Neural crest cell (in vitro differentiated cells): ENCODE measurements at regions not wholly inside any gene's neighbourhood (a gene's known extent, or its start where the extent isn't known, plus 50 kb on each side); places are given as distances from the start of the nearest gene placed in this dataset.
A peak's percentile ranks its signal among the peaks of the same experiment; 100 is the strongest.

Experiments used
- DNase-seq: peaks from one replicate; pipeline ENCODE4 v3.0.0; 2021; ENCODE audit warnings: low read depth, mixed read lengths, low spot score
- H3K27ac Mint-ChIP-seq: one replicate; pipeline ENCODE4 v1.8.0; 2021; ENCODE audit warnings: mild to moderate bottlenecking, mixed read lengths; ENCODE audit not compliant: unreplicated experiment
- H3K27me3 Mint-ChIP-seq: 2 replicates; pipeline ENCODE4 v1.8.0; 2021; ENCODE audit warnings: low read depth, mild to moderate bottlenecking, mixed read lengths
- H3K36me3 Mint-ChIP-seq: 2 replicates; pipeline ENCODE4 v1.8.0; 2021; ENCODE audit warnings: low read depth, mild to moderate bottlenecking, mixed read lengths
- H3K4me1 Mint-ChIP-seq: 2 replicates; pipeline ENCODE4 v1.8.0; 2021; ENCODE audit warnings: mixed read lengths
- H3K4me3 Mint-ChIP-seq: one replicate; pipeline ENCODE4 v1.8.0; 2021; ENCODE audit warnings: mild to moderate bottlenecking, mixed read lengths
- H3K9me3 Mint-ChIP-seq: 2 replicates; pipeline ENCODE4 v1.8.0; 2021; ENCODE audit warnings: mixed read lengths
- CTCF ChIP-seq: fragments of 200-600 bp; sonication (generic); conservative IDR thresholded peaks from 2 replicates; pipeline ENCODE4 v1.5.0; 2021; ENCODE audit warnings: antibody characterized with exemption, mild to moderate bottlenecking

- no peak overlapping the region for H3K27ac Mint-ChIP-seq
- H3K36me3 Mint-ChIP-seq = no peaks in the 10 kb centered on the region
- no peaks in the 10 kb centered on the region for H3K4me1 Mint-ChIP-seq
- no peak overlapping the region for H3K4me3 Mint-ChIP-seq
- no peak for TF ChIP-seq CTCF
- no peaks in the 10 kb centered on the region for H3K9me3 Mint-ChIP-seq
- no peak for DNase-seq
- H3K27me3 Mint-ChIP-seq = peaks cover 20% of the 10 kb centered on the region
Observed at GRCh38 chr2:121096611-121097010, 188.4 kb downstream of the TFCP2L1 start.

DNA sequence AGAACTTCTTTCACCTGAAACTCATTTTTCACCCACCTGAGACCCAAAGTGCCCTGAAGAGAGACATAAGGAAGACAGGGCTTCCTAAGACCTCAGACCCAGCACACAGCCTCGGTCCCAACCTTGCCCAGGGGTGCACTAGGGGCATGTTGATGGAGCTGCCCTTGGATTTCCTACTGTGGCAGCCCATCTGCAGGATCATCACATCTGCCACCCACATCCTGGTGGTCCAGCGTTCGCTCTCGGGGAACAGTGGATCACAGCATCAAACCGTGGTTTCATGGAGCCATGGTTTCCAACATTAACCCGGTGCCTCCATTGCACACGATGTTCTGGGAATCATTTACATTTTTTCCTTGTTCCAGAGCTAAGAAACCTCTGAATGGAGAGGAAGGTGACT lies 186.4 kb downstream of the TFCP2L1 start:
- Mint-ChIP-seq H3K4me3 (no peak overlapping the region), H3K36me3 (no peaks in the 10 kb centered on the region), H3K27me3 (peaks cover 21% of the 10 kb centered on the region), H3K9me3 (no peaks in the 10 kb centered on the region), H3K27ac (no peak overlapping the region), H3K4me1 (peaks cover 3% of the 10 kb centered on the region)
- no peak for DNase-seq
- TF ChIP-seq CTCF = no peak

DNA sequence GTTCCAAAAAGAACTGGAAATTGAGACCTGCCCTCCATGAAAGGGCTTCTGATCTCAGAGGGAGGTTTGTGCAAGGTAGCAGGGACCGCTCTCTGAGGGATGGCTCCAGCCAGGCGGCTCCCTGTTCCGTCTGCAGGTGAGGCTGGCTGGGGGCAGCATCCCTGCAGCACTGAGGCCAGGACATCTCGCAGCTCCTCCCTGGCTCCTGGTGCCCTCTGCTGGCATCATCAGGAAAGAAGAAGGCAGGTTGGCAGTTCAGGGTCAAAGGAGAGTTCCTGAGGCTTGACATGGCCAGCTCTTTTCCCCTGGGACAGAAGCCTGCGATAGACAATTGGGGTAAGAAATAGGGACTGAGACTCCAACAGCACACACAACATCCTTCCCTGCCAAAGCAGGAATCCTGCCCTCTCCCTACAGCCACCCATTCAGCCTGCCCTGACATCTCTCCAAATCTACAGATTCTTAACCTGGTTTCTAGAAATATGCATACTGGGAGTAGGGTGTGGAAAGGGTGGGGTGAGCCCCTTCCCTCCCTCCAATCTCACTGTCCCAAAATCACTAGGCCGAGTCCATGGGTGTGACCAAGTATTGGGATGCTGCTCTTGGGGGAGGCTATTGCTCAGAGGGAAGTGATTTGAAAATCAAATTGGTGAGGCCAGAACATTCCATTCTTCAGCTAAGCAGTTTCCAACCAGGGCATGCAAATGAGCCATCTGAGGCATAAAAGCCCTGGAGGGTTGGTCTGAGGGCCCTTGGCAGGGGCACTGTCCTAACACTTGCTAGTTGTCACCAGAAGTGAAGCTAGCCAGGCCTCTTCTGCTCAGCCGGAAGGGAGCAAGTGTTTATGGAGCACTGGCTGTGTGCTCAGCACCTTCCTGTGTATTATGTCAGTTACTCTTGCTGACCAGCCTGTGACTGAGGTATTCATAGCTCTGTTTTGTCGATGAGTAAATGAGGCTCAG lies 185.4 kb downstream of the TFCP2L1 start:
- H3K27me3 Mint-ChIP-seq = peaks cover 18% of the 10 kb centered on the region

DNA sequence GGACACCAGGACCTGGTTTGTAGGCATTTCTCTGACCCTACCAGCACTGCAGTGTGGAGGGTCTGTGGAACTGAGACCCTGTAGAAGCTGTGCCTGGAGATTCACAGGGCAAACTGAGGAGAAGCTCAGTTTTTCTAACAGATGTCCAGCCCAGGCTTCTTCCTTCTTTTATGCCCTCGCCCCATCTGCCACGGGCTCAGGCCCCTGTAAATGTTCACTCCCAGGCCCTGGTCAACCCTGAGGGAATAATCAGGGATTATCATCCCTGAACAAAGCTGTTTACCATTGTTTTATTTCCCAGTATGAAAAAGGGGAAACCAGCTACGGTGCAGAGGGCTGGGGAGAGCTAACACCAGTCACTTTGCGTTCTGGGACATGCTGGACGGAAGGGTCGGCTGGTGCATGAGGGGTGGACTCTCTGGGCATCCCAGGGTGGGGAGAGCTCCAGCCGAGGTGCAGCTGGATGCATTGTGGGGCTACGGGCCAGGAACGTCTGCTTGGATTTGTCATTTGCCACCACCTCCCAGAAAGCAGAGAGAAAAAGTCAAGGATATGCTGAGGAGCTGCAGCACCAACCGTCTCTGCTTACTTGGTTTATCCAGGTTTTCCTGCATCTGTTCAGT lies 183.8 kb downstream of the TFCP2L1 start:
- peaks cover 12% of the 10 kb centered on the region for H3K27me3 Mint-ChIP-seq
- no peak for TF ChIP-seq CTCF
- H3K36me3 Mint-ChIP-seq = no peaks in the 10 kb centered on the region
- no peak overlapping the region for H3K27ac Mint-ChIP-seq
- no peaks in the 10 kb centered on the region for H3K9me3 Mint-ChIP-seq
- H3K4me3 Mint-ChIP-seq = no peak overlapping the region
- DNase-seq = no peak
- H3K4me1 Mint-ChIP-seq = peaks cover 9% of the 10 kb centered on the region

More for the DNA sequence above, 185.4 kb downstream of the TFCP2L1 start:
- H3K36me3 Mint-ChIP-seq = no peaks in the 10 kb centered on the region
- no peak overlapping the region for H3K27ac Mint-ChIP-seq
- no peak overlapping the region for H3K4me3 Mint-ChIP-seq
- TF ChIP-seq CTCF = peak; percentile 36
- peaks cover 9% of the 10 kb centered on the region for H3K4me1 Mint-ChIP-seq
- no peak for DNase-seq
- no peaks in the 10 kb centered on the region for H3K9me3 Mint-ChIP-seq

DNA sequence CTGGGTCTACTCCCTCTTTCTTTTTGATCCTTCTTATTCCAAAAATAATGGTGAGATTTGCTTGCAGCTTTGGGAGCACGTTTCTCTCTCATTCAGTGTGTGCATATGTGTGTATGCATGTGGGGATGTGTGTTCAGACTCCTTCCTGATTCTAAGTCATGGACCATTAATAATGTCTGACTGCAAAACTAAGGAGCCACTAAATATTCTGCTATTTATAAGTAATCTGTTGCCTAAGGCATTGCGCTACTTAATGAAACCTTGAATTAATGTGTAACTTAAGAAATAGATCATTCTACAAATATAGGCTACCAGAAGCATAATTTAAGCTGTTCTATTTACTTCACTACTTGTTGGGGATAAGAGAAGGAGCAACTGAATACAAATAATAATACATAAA lies 182.1 kb downstream of the TFCP2L1 start:
- Mint-ChIP-seq H3K4me1 (peaks cover 9% of the 10 kb centered on the region), H3K36me3 (no peaks in the 10 kb centered on the region), H3K27ac (no peak overlapping the region), H3K4me3 (no peak overlapping the region), H3K9me3 (no peaks in the 10 kb centered on the region), H3K27me3 (peaks cover 9% of the 10 kb centered on the region)
- TF ChIP-seq CTCF = no peak
- DNase-seq = no peak
